ENCODE measurements at regions not wholly inside any gene's neighbourhood (a gene's known extent, or its start where the extent isn't known, plus 50 kb on each side); places are given as distances from the start of the nearest gene placed in this dataset.

DNA sequence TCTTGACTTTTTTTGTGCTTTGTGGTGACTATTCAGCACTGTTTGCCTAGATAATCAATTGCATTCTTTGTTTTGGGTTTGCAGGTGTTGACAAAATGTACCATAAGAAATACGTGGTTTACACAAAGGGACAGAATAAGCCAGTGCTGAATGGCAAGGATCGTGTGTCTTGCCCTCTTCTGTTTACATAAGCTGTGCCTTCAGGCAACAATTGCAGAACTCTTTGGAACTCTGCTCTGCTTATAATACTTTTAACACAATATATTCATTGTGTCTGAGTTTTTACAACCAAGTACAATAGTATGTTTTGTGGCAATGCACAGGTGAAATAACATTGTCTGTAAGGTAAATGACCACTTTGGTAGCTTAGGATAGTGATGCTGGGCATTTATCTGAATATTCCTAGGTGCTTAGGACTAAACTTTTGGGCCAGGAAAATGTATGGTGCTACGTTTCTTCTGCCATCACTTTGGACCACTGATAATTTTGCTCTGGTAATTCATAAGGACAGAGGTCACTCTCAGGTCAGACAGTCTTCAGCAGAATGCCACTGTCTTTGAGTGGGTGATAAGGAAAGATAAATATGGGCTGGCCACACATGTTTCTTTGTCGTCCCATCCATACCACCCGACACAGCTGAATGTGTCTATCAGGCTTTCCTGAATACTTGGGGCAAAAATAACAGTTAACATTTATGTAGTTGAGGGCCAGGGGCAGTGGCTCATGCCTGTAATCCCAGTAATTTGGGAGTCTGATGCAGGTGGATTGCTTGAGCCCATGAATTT is 344.6 kb upstream of the IMPG1 start:
- TF ChIP-seq, protein P1, sequence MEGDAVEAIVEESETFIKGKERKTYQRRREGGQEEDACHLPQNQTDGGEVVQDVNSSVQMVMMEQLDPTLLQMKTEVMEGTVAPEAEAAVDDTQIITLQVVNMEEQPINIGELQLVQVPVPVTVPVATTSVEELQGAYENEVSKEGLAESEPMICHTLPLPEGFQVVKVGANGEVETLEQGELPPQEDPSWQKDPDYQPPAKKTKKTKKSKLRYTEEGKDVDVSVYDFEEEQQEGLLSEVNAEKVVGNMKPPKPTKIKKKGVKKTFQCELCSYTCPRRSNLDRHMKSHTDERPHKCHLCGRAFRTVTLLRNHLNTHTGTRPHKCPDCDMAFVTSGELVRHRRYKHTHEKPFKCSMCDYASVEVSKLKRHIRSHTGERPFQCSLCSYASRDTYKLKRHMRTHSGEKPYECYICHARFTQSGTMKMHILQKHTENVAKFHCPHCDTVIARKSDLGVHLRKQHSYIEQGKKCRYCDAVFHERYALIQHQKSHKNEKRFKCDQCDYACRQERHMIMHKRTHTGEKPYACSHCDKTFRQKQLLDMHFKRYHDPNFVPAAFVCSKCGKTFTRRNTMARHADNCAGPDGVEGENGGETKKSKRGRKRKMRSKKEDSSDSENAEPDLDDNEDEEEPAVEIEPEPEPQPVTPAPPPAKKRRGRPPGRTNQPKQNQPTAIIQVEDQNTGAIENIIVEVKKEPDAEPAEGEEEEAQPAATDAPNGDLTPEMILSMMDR (conservative IDR thresholded peaks at IDR 0.05; ENCODE audit: low read length) = no peak
- TF ChIP-seq EZH2phosphoT487 (IDR thresholded peaks at IDR 0.05; ENCODE audit: borderline replicate concordance) = no peak
